ENCODE measurements at regions not wholly inside any gene's neighbourhood (a gene's known extent, or its start where the extent isn't known, plus 50 kb on each side); places are given as distances from the start of the nearest gene placed in this dataset.

DNA sequence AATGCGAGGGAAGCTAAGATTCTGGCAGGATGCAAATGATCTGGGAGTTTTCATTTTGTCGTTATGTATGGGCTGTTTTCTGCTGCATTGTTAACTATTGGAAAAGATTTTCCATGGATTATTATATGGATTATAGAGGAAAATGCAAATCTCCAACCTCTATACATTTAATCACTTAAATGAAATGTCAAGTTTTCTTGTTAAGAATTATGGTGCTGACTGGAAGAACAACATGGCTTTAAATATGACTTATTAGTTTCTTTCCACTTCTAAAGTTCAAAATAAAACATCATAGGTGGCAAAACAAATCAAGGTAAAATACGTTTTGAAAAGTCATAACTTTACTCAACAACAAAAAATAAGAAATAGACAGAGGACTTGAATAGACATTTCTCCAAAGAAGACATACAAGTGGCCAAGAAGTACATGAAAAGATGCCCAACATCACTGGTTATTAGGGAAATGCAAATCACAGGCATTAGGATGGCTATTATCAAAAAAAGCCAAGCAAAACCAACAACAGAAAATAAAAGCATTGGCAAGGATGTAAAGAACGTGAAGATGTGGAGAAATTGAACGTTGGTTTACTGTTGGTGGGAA is 56.2 kb upstream of the CLDN5 start:
- CTCF ChIA-PET (ENCODE audit: unreplicated experiment): no interaction called here
- Histone ChIP-seq H3K9me2 (ENCODE audit: insufficient read depth, low read length) (no peaks in the 10 kb centered on the region), H2AFZ (ENCODE audit: low read length) (peak overlapping the region; percentile 51), H3K4me2 (ENCODE audit: low read length) (peak overlapping the region; percentile 44), H3K4me3 (ENCODE audit: low read depth, low read length, poor library complexity, severe bottlenecking) (no peak overlapping the region), H3K36me3 (ENCODE audit: insufficient read depth, low read length) (no peaks in the 10 kb centered on the region), H3K27ac (ENCODE audit: low read depth, low read length, poor library complexity, severe bottlenecking) (no peak overlapping the region), H3K4me1 (ENCODE audit: insufficient read depth, low read length, poor library complexity, severe bottlenecking) (peaks cover 14% of the 10 kb centered on the region), H3K79me2 (ENCODE audit: insufficient read depth, low read depth, low read length) (no peaks in the 10 kb centered on the region), H3K9me3 (ENCODE audit: low read length) (no peaks in the 10 kb centered on the region), H4K20me1 (ENCODE audit: insufficient read depth, low read length) (no peaks in the 10 kb centered on the region)
- POLR2A ChIA-PET: no interaction called here
- no peak for TF ChIP-seq CTCF (conservative IDR thresholded peaks at IDR 0.05; ENCODE audit: low read length)
- TF ChIP-seq EZH2phosphoT487 (IDR thresholded peaks at IDR 0.05; ENCODE audit: borderline replicate concordance, low read depth, low read length): no peak
- intact Hi-C loops (cut with micrococcal nuclease; ENCODE audit: unreplicated experiment): loop anchor here (1.0 kb wide), 1 partner anchor 42 kb away; no protein-coding TSS in a partner anchor
- no TSS peak for BruUV-seq (replicated peaks)
- no peak for DNase-seq (ENCODE audit: low spot score)

GRCh38 chr22:19582033-19582693 is 58.0 kb upstream of the CLDN5 start:
- Histone ChIP-seq H3K27ac (ENCODE audit: low read depth, low read length, poor library complexity, severe bottlenecking) (no peak overlapping the region), H3K4me1 (ENCODE audit: insufficient read depth, low read length, poor library complexity, severe bottlenecking) (peaks cover 14% of the 10 kb centered on the region), H2AFZ (ENCODE audit: low read length) (no peak overlapping the region), H4K20me1 (ENCODE audit: insufficient read depth, low read length) (no peaks in the 10 kb centered on the region), H3K36me3 (ENCODE audit: insufficient read depth, low read length) (no peaks in the 10 kb centered on the region), H3K4me3 (ENCODE audit: low read depth, low read length, poor library complexity, severe bottlenecking) (no peak overlapping the region), H3K9me2 (ENCODE audit: insufficient read depth, low read length) (no peaks in the 10 kb centered on the region), H3K9me3 (ENCODE audit: low read length) (no peaks in the 10 kb centered on the region), H3K4me2 (ENCODE audit: low read length) (no peak overlapping the region), H3K79me2 (ENCODE audit: insufficient read depth, low read depth, low read length) (no peaks in the 10 kb centered on the region)
- ChIA-PET POLR2A (no interaction called here), CTCF (ENCODE audit: unreplicated experiment) (no interaction called here)
- no peak for TF ChIP-seq CTCF (conservative IDR thresholded peaks at IDR 0.05; ENCODE audit: low read length)
- no peak for TF ChIP-seq EZH2phosphoT487 (IDR thresholded peaks at IDR 0.05; ENCODE audit: borderline replicate concordance, low read depth, low read length)
- no peak for DNase-seq (ENCODE audit: low spot score)
- intact Hi-C loops (cut with micrococcal nuclease; ENCODE audit: unreplicated experiment): no loop called here
- no TSS peak for BruUV-seq (replicated peaks)

DNA sequence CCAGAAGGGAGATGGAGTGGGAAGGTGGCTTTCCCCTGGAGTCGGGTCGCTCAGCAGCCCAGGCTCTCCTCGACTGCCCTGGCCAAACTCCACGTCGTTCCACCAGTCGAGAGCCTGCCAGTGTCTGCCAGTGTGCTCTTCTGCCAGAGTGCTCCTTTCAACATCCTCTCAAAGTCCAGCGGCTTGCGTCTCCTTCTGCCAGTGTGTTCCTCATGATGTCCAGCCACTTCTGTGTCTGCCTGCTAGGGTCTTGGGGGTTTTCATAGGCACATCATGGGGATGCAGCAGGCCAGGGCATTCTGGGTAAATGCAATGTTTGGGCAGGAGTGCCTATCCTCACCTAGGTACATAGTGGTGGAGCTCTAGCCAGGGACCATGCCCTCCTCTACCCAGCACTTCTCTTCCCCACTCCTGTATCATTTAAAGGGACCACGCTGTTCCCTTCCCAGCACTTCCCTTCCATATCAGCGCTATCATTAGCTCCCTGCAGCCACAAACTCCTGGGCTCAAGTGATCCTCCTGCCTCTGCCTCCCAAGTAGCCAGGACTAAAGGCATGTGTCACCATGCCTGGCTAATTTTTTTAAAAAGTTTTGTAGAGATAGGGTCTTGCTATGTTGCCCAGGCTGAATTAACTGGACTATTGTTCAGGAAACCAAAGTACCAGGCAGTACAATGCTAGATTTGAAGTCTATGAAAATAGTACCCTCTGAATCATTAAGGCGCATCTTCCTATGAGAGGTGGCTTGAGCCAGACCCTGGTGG is 62.9 kb upstream of the CLDN5 start:
- intact Hi-C loops (cut with micrococcal nuclease; ENCODE audit: unreplicated experiment): no loop called here
- H3K36me3 ChIP-seq (ENCODE audit: insufficient read depth, low read length): no peaks in the 10 kb centered on the region
- H3K4me1 ChIP-seq (ENCODE audit: insufficient read depth, low read length, poor library complexity, severe bottlenecking): no peaks in the 10 kb centered on the region
- H3K9me3 ChIP-seq (ENCODE audit: low read length): no peaks in the 10 kb centered on the region
- ChIA-PET CTCF (ENCODE audit: unreplicated experiment) (no interaction called here), POLR2A (no interaction called here)
- no peaks in the 10 kb centered on the region for H3K79me2 ChIP-seq (ENCODE audit: insufficient read depth, low read depth, low read length)
- no peak overlapping the region for H2AFZ ChIP-seq (ENCODE audit: low read length)
- H4K20me1 ChIP-seq (ENCODE audit: insufficient read depth, low read length): no peaks in the 10 kb centered on the region
- DNase-seq (ENCODE audit: low spot score): no peak
- no peaks in the 10 kb centered on the region for H3K9me2 ChIP-seq (ENCODE audit: insufficient read depth, low read length)
- TF ChIP-seq EZH2phosphoT487 (IDR thresholded peaks at IDR 0.05; ENCODE audit: borderline replicate concordance, low read depth, low read length) (no peak), CTCF (conservative IDR thresholded peaks at IDR 0.05; ENCODE audit: low read length) (no peak)
- no TSS peak for BruUV-seq (replicated peaks)
- no peak overlapping the region for H3K4me2 ChIP-seq (ENCODE audit: low read length)
- H3K4me3 ChIP-seq (ENCODE audit: low read depth, low read length, poor library complexity, severe bottlenecking): no peak overlapping the region
- H3K27ac ChIP-seq (ENCODE audit: low read depth, low read length, poor library complexity, severe bottlenecking): no peak overlapping the region

Measured in OCI-LY7 (cell line).